HL-60 (cell line): ENCODE measurements at regions not wholly inside any gene's neighbourhood (a gene's known extent, or its start where the extent isn't known, plus 50 kb on each side); places are given as distances from the start of the nearest gene placed in this dataset.

Experiments used
- DNase-seq, 2 experiments: peaks; one replicate each; pipeline ENCODE4 v3.0.0-alpha.2; 2010 to 2020; ENCODE audit warnings: low read depth in 1 of 2, low spot score in 1 of 2
- H3K27ac ChIP-seq: fragments of 250-450 bp; sonication (Bioruptor Pico); replicated peaks from 2 replicates; pipeline ENCODE4 v1.5.1; 2020; ENCODE audit warnings: mild to moderate bottlenecking, moderate library complexity
- H3K27me3 ChIP-seq: fragments of 250-450 bp; sonication (Bioruptor Pico); 2 replicates; pipeline ENCODE4 v1.5.1; 2021; ENCODE audit warnings: mild to moderate bottlenecking, moderate library complexity; ENCODE audit not compliant: insufficient read depth, poor library complexity, severe bottlenecking
- H3K4me3 ChIP-seq: replicated peaks from 2 replicates; pipeline ENCODE4 v1.5.1; 2011; ENCODE audit warnings: mild to moderate bottlenecking, control low read depth, low read length; ENCODE audit not compliant: insufficient read depth
- CTCF ChIP-seq: IDR thresholded peaks from one replicate; pipeline ENCODE4 v1.5.1; 2011; ENCODE audit warnings: low read length, control low read depth, inconsistent platforms; ENCODE audit not compliant: insufficient read depth
- GABPA ChIP-seq: IDR thresholded peaks from 2 replicates; pipeline ENCODE4 v1.6.1; 2012; ENCODE audit warnings: low read depth
- POLR2AphosphoS5 ChIP-seq: IDR thresholded peaks from 2 replicates; pipeline ENCODE4 v1.6.1; 2012; ENCODE audit warnings: low read depth
- REST ChIP-seq: IDR thresholded peaks from 2 replicates; pipeline ENCODE4 v1.6.1; 2012; ENCODE audit warnings: low read depth; ENCODE audit not compliant: insufficient replicate concordance
- SPI1 ChIP-seq: IDR thresholded peaks from 2 replicates; pipeline ENCODE4 v1.6.1; 2012; ENCODE audit warnings: low read depth, mild to moderate bottlenecking, borderline replicate concordance

- H3K4me3 ChIP-seq = no peak overlapping the region
- TF ChIP-seq GABPA = no peak
- TF ChIP-seq CTCF = no peak
- no peak for TF ChIP-seq REST
- no peak for TF ChIP-seq SPI1
- TF ChIP-seq POLR2AphosphoS5 = no peak
Observed at GRCh38 chr12:17020765-17021164, 414.8 kb upstream of the LMO3 start.

GRCh38 chr12:17017402-17017801 is 411.4 kb upstream of the LMO3 start:
- no peaks in the 10 kb centered on the region for H3K27me3 ChIP-seq
- DNase-seq = no peak
- H3K27ac ChIP-seq = no peak overlapping the region
- H3K4me3 ChIP-seq = no peak overlapping the region
- TF ChIP-seq GABPA = no peak
- no peak for TF ChIP-seq REST
- TF ChIP-seq SPI1 = no peak
- TF ChIP-seq CTCF = no peak
- no peak for TF ChIP-seq POLR2AphosphoS5

More at GRCh38 chr12:17020765-17021164, 414.8 kb upstream of the LMO3 start:
- no peak for DNase-seq
- Histone ChIP-seq H3K27me3 (no peaks in the 10 kb centered on the region), H3K27ac (no peak overlapping the region)

- H3K27me3 ChIP-seq = no peaks in the 10 kb centered on the region
- no peak for DNase-seq
- TF ChIP-seq SPI1 = no peak
- no peak for TF ChIP-seq REST
- no peak for TF ChIP-seq GABPA
- no peak for TF ChIP-seq CTCF
- no peak for TF ChIP-seq POLR2AphosphoS5
- no peak overlapping the region for H3K4me3 ChIP-seq
- no peak overlapping the region for H3K27ac ChIP-seq
Observed at GRCh38 chr12:17016116-17016864, 410.3 kb upstream of the LMO3 start.
